ENCODE measurements at regions not wholly inside any gene's neighbourhood (a gene's known extent, or its start where the extent isn't known, plus 50 kb on each side); places are given as distances from the start of the nearest gene placed in this dataset.

- TF ChIP-seq CTCF (IDR thresholded peaks at IDR 0.05; ENCODE audit: low read length): no peak
- no peak for TF ChIP-seq EZH2 (IDR thresholded peaks at IDR 0.05; ENCODE audit: borderline replicate concordance, low read length)
These were observed 101.0 kb upstream of the SMC2 start for GRCh38 chr9:103992938-103993579.
